HFFc6 (cell line): ENCODE measurements at regions not wholly inside any gene's neighbourhood (a gene's known extent, or its start where the extent isn't known, plus 50 kb on each side); places are given as distances from the start of the nearest gene placed in this dataset.

Source experiments
- DNase-seq: peaks from one replicate; pipeline ENCODE4 v3.0.0-alpha.2; 2018
- H3K27ac Mint-ChIP-seq: 2 replicates; pipeline ENCODE4 v1.8.0; 2020; ENCODE audit warnings: mild to moderate bottlenecking, mixed read lengths
- H3K27me3 Mint-ChIP-seq: 2 replicates; pipeline ENCODE4 v1.8.0; 2021; ENCODE audit warnings: mild to moderate bottlenecking, moderate library complexity, mixed read lengths; ENCODE audit not compliant: insufficient read depth
- H3K36me3 Mint-ChIP-seq: 2 replicates; pipeline ENCODE4 v1.8.0; 2021; ENCODE audit warnings: low read depth, mixed read lengths
- H3K4me1 Mint-ChIP-seq: 2 replicates; pipeline ENCODE4 v1.8.0; 2020; ENCODE audit warnings: low read depth, mixed read lengths
- H3K4me3 Mint-ChIP-seq: 2 replicates; pipeline ENCODE4 v1.8.0; 2020; ENCODE audit warnings: mild to moderate bottlenecking, moderate library complexity, mixed read lengths
- H3K9me3 Mint-ChIP-seq: 2 replicates; pipeline ENCODE4 v1.8.0; 2020; ENCODE audit warnings: mild to moderate bottlenecking, mixed read lengths
- CTCF ChIP-seq: fragments of 200-600 bp; sonication (generic); IDR thresholded peaks from 2 replicates; pipeline ENCODE4 v1.5.0; 2021; ENCODE audit warnings: antibody characterized with exemption, mild to moderate bottlenecking

- no peak overlapping the region for H3K27ac Mint-ChIP-seq
- no peak for DNase-seq
- H3K9me3 Mint-ChIP-seq, result no peaks in the 10 kb centered on the region
- no peak overlapping the region for H3K4me3 Mint-ChIP-seq
- no peaks in the 10 kb centered on the region; the same call in 1 of the 2 replicates for H3K27me3 Mint-ChIP-seq
- no peaks in the 10 kb centered on the region for H3K4me1 Mint-ChIP-seq
- H3K36me3 Mint-ChIP-seq, result no peaks in the 10 kb centered on the region
- no peak for TF ChIP-seq CTCF
Measured at GRCh38 chrX:110965409-110966090, 130.4 kb upstream of the PAK3 start.

GRCh38 chrX:110964786-110965185 lies 131.2 kb upstream of the PAK3 start:
- no peaks in the 10 kb centered on the region for H3K9me3 Mint-ChIP-seq
- H3K27ac Mint-ChIP-seq, result no peak overlapping the region
- no peaks in the 10 kb centered on the region; the same call in 1 of the 2 replicates for H3K27me3 Mint-ChIP-seq
- no peak for DNase-seq
- no peak overlapping the region for H3K4me3 Mint-ChIP-seq
- H3K36me3 Mint-ChIP-seq, result no peaks in the 10 kb centered on the region
- H3K4me1 Mint-ChIP-seq, result no peaks in the 10 kb centered on the region
- no peak for TF ChIP-seq CTCF

- Mint-ChIP-seq H3K36me3 (no peaks in the 10 kb centered on the region), H3K27me3 (no peaks in the 10 kb centered on the region; the same call in 1 of the 2 replicates), H3K4me3 (no peak overlapping the region), H3K27ac (no peak overlapping the region), H3K4me1 (no peaks in the 10 kb centered on the region), H3K9me3 (0 out of 2 replicates have a peak, but pooled peaks cover 3% of the 10 kb centered on the region)
- no peak for TF ChIP-seq CTCF
- DNase-seq, result no peak
Measured at GRCh38 chrX:110962451-110962850, 133.5 kb upstream of the PAK3 start.

GRCh38 chrX:110955706-110956105 lies 140.3 kb upstream of the PAK3 start:
- Mint-ChIP-seq H3K27me3 (no peaks in the 10 kb centered on the region), H3K4me3 (no peak overlapping the region), H3K27ac (no peak overlapping the region), H3K36me3 (no peaks in the 10 kb centered on the region), H3K4me1 (no peaks in the 10 kb centered on the region), H3K9me3 (0 out of 2 replicates have a peak, but pooled peaks cover 3% of the 10 kb centered on the region)
- no peak for DNase-seq
- TF ChIP-seq CTCF, result no peak

GRCh38 chrX:110954428-110955100 lies 141.4 kb upstream of the PAK3 start:
- DNase-seq, result no peak
- Mint-ChIP-seq H3K27me3 (no peaks in the 10 kb centered on the region), H3K4me3 (no peak overlapping the region), H3K27ac (no peak overlapping the region), H3K36me3 (no peaks in the 10 kb centered on the region), H3K4me1 (no peaks in the 10 kb centered on the region), H3K9me3 (peaks cover 3% of the 10 kb centered on the region; the same call in 1 of the 2 replicates)
- no peak for TF ChIP-seq CTCF
